HepG2 (cell line): ENCODE measurements at regions not wholly inside any gene's neighbourhood (a gene's known extent, or its start where the extent isn't known, plus 50 kb on each side); places are given as distances from the start of the nearest gene placed in this dataset.

Source experiments
- ATAD3A ChIP-seq: sonication (generic); formaldehyde crosslinking; IDR thresholded peaks from 2 replicates; pipeline ENCODE4 v1.4.0; 2020; ENCODE audit warnings: missing genetic modification reagents
- HNRNPL ChIP-seq: fragments of 200-400 bp; formaldehyde crosslinking; IDR thresholded peaks from 2 replicates; pipeline ENCODE4 v1.6.1; 2017; ENCODE audit warnings: mild to moderate bottlenecking, low read depth, low read length
- ZNF496 ChIP-seq: sonication (generic); formaldehyde crosslinking; IDR thresholded peaks from 2 replicates; pipeline ENCODE4 v1.8.1; 2023; ENCODE audit warnings: mild to moderate bottlenecking, moderate library complexity, missing genetic modification reagents; ENCODE audit not compliant: insufficient replicate concordance
- ZNF547 ChIP-seq: sonication (generic); formaldehyde crosslinking; IDR thresholded peaks from 2 replicates; pipeline ENCODE4 v1.5.1; 2020; ENCODE audit warnings: mild to moderate bottlenecking, missing genetic modification reagents
- ZNF607 ChIP-seq: sonication (generic); formaldehyde crosslinking; IDR thresholded peaks from 2 replicates; pipeline ENCODE4 v1.5.1; 2020; ENCODE audit warnings: missing genetic modification reagents, mild to moderate bottlenecking, borderline replicate concordance
- TF ChIP-seq, protein P1 (sequence below): sonication (generic); formaldehyde crosslinking; IDR thresholded peaks from 2 replicates; pipeline ENCODE4 v1.5.1; 2020; ENCODE audit warnings: missing genetic modification reagents, mild to moderate bottlenecking, borderline replicate concordance
- TF ChIP-seq, protein P2 (sequence below): sonication (generic); formaldehyde crosslinking; IDR thresholded peaks from 2 replicates; pipeline ENCODE4 v1.4.0; 2020; ENCODE audit warnings: missing genetic modification reagents
- TF ChIP-seq, protein P3 (sequence below): sonication (generic); formaldehyde crosslinking; IDR thresholded peaks from 2 replicates; pipeline ENCODE4 v1.8.1; 2023; ENCODE audit warnings: mild to moderate bottlenecking, inconsistent platforms, moderate library complexity, missing genetic modification reagents, borderline replicate concordance
- TF ChIP-seq, protein P4 (sequence below): sonication (generic); formaldehyde crosslinking; IDR thresholded peaks from 2 replicates; pipeline ENCODE4 v1.4.0; 2020; ENCODE audit warnings: missing genetic modification reagents
- TF ChIP-seq, protein P5 (sequence below): sonication (generic); formaldehyde crosslinking; IDR thresholded peaks from 2 replicates; pipeline ENCODE4 v1.5.0; 2020; ENCODE audit warnings: mild to moderate bottlenecking, missing genetic modification reagents, borderline replicate concordance

DNA sequence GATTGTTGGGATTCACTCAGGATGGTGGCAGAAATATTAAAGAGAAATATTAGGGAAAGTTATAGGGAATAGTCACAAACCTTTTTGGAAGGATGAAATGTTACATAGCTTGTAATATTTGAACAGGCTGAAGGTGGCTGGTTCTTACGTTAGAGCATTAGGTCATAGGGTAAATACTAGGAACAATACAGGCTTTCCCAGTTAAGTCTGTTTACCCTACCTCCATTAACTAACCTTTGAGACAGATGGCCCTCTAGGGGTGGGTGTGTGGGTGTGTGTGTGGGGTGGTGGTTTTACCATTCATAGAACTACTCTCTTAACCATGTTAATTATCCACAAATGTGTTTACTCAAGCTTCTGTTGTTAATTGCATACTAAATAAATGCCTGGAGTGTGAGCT, 94.3 kb upstream of the STK32A start (continued):
- TF ChIP-seq, protein P1, sequence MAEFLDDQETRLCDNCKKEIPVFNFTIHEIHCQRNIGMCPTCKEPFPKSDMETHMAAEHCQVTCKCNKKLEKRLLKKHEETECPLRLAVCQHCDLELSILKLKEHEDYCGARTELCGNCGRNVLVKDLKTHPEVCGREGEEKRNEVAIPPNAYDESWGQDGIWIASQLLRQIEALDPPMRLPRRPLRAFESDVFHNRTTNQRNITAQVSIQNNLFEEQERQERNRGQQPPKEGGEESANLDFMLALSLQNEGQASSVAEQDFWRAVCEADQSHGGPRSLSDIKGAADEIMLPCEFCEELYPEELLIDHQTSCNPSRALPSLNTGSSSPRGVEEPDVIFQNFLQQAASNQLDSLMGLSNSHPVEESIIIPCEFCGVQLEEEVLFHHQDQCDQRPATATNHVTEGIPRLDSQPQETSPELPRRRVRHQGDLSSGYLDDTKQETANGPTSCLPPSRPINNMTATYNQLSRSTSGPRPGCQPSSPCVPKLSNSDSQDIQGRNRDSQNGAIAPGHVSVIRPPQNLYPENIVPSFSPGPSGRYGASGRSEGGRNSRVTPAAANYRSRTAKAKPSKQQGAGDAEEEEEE: no peak
- TF ChIP-seq ZNF547 (CRISPR knock-in tag): no peak
- TF ChIP-seq, protein P2, sequence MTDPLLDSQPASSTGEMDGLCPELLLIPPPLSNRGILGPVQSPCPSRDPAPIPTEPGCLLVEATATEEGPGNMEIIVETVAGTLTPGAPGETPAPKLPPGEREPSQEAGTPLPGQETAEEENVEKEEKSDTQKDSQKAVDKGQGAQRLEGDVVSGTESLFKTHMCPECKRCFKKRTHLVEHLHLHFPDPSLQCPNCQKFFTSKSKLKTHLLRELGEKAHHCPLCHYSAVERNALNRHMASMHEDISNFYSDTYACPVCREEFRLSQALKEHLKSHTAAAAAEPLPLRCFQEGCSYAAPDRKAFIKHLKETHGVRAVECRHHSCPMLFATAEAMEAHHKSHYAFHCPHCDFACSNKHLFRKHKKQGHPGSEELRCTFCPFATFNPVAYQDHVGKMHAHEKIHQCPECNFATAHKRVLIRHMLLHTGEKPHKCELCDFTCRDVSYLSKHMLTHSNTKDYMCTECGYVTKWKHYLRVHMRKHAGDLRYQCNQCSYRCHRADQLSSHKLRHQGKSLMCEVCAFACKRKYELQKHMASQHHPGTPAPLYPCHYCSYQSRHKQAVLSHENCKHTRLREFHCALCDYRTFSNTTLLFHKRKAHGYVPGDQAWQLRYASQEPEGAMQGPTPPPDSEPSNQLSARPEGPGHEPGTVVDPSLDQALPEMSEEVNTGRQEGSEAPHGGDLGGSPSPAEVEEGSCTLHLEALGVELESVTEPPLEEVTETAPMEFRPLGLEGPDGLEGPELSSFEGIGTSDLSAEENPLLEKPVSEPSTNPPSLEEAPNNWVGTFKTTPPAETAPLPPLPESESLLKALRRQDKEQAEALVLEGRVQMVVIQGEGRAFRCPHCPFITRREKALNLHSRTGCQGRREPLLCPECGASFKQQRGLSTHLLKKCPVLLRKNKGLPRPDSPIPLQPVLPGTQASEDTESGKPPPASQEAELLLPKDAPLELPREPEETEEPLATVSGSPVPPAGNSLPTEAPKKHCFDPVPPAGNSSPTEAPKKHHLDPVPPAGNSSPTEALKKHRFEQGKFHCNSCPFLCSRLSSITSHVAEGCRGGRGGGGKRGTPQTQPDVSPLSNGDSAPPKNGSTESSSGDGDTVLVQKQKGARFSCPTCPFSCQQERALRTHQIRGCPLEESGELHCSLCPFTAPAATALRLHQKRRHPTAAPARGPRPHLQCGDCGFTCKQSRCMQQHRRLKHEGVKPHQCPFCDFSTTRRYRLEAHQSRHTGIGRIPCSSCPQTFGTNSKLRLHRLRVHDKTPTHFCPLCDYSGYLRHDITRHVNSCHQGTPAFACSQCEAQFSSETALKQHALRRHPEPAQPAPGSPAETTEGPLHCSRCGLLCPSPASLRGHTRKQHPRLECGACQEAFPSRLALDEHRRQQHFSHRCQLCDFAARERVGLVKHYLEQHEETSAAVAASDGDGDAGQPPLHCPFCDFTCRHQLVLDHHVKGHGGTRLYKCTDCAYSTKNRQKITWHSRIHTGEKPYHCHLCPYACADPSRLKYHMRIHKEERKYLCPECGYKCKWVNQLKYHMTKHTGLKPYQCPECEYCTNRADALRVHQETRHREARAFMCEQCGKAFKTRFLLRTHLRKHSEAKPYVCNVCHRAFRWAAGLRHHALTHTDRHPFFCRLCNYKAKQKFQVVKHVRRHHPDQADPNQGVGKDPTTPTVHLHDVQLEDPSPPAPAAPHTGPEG (CRISPR knock-in tag): no peak
- TF ChIP-seq, protein P3, sequence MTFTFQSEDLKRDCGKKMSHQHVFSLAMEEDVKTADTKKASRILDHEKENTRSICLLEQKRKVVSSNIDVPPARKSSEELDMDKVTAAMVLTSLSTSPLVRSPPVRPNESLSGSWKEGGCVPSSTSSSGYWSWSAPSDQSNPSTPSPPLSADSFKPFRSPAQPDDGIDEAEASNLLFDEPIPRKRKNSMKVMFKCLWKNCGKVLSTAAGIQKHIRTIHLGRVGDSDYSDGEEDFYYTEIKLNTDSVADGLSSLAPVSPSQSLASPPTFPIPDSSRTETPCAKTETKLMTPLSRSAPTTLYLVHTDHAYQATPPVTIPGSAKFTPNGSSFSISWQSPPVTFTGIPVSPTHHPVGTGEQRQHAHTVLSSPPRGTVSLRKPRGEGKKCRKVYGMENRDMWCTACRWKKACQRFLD (CRISPR knock-in tag): no peak
- TF ChIP-seq, protein P4, sequence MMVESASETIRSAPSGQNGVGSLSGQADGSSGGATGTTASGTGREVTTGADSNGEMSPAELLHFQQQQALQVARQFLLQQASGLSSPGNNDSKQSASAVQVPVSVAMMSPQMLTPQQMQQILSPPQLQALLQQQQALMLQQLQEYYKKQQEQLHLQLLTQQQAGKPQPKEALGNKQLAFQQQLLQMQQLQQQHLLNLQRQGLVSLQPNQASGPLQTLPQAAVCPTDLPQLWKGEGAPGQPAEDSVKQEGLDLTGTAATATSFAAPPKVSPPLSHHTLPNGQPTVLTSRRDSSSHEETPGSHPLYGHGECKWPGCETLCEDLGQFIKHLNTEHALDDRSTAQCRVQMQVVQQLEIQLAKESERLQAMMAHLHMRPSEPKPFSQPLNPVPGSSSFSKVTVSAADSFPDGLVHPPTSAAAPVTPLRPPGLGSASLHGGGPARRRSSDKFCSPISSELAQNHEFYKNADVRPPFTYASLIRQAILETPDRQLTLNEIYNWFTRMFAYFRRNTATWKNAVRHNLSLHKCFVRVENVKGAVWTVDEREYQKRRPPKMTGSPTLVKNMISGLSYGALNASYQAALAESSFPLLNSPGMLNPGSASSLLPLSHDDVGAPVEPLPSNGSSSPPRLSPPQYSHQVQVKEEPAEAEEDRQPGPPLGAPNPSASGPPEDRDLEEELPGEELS: peak; percentile 44; the same call in 1 of the 2 replicates
- TF ChIP-seq ATAD3A: no peak
- TF ChIP-seq ZNF496 (CRISPR knock-in tag): no peak
- TF ChIP-seq, protein P5, sequence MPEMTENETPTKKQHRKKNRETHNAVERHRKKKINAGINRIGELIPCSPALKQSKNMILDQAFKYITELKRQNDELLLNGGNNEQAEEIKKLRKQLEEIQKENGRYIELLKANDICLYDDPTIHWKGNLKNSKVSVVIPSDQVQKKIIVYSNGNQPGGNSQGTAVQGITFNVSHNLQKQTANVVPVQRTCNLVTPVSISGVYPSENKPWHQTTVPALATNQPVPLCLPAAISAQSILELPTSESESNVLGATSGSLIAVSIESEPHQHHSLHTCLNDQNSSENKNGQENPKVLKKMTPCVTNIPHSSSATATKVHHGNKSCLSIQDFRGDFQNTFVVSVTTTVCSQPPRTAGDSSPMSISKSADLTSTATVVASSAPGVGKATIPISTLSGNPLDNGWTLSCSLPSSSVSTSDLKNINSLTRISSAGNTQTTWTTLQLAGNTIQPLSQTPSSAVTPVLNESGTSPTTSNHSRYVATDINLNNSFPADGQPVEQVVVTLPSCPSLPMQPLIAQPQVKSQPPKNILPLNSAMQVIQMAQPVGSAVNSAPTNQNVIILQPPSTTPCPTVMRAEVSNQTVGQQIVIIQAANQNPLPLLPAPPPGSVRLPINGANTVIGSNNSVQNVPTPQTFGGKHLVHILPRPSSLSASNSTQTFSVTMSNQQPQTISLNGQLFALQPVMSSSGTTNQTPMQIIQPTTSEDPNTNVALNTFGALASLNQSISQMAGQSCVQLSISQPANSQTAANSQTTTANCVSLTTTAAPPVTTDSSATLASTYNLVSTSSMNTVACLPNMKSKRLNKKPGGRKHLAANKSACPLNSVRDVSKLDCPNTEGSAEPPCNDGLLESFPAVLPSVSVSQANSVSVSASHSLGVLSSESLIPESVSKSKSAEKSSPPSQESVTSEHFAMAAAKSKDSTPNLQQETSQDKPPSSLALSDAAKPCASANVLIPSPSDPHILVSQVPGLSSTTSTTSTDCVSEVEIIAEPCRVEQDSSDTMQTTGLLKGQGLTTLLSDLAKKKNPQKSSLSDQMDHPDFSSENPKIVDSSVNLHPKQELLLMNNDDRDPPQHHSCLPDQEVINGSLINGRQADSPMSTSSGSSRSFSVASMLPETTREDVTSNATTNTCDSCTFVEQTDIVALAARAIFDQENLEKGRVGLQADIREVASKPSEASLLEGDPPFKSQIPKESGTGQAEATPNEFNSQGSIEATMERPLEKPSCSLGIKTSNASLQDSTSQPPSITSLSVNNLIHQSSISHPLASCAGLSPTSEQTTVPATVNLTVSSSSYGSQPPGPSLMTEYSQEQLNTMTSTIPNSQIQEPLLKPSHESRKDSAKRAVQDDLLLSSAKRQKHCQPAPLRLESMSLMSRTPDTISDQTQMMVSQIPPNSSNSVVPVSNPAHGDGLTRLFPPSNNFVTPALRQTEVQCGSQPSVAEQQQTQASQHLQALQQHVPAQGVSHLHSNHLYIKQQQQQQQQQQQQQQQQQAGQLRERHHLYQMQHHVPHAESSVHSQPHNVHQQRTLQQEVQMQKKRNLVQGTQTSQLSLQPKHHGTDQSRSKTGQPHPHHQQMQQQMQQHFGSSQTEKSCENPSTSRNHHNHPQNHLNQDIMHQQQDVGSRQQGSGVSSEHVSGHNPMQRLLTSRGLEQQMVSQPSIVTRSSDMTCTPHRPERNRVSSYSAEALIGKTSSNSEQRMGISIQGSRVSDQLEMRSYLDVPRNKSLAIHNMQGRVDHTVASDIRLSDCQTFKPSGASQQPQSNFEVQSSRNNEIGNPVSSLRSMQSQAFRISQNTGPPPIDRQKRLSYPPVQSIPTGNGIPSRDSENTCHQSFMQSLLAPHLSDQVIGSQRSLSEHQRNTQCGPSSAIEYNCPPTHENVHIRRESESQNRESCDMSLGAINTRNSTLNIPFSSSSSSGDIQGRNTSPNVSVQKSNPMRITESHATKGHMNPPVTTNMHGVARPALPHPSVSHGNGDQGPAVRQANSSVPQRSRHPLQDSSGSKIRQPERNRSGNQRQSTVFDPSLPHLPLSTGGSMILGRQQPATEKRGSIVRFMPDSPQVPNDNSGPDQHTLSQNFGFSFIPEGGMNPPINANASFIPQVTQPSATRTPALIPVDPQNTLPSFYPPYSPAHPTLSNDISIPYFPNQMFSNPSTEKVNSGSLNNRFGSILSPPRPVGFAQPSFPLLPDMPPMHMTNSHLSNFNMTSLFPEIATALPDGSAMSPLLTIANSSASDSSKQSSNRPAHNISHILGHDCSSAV: no peak
- TF ChIP-seq ZNF607: no peak
- TF ChIP-seq HNRNPL: no peak
